Neural progenitor cell (in vitro differentiated cells): ENCODE measurements at regions not wholly inside any gene's neighbourhood (a gene's known extent, or its start where the extent isn't known, plus 50 kb on each side); places are given as distances from the start of the nearest gene placed in this dataset.

Source experiments
- DNase-seq: peaks from one replicate; pipeline ENCODE4 v3.0.0-alpha.2; 2016; ENCODE audit warnings: low spot score
- H2AFZ ChIP-seq: fragments of 200-600 bp; sonication (generic); replicated peaks from 2 replicates; pipeline ENCODE4 v1.6.1; 2016; ENCODE audit warnings: antibody characterized with exemption
- H3F3A ChIP-seq: fragments of 200-600 bp; sonication (generic); 2 replicates; pipeline ENCODE4 v1.6.1; 2016; ENCODE audit warnings: antibody characterized with exemption, low read depth
- H3K27ac ChIP-seq: fragments of 200-600 bp; sonication (generic); 2 replicates; pipeline ENCODE4 v1.5.1; 2016; ENCODE audit warnings: mild to moderate bottlenecking
- H3K27me3 ChIP-seq: fragments of 200-600 bp; sonication (generic); 2 replicates; pipeline ENCODE4 v1.6.1; 2016; ENCODE audit warnings: mild to moderate bottlenecking, moderate library complexity
- H3K36me3 ChIP-seq: fragments of 200-600 bp; sonication (generic); 2 replicates; pipeline ENCODE4 v1.5.1; 2016
- H3K4me1 ChIP-seq: fragments of 200-600 bp; sonication (generic); 2 replicates; pipeline ENCODE4 v1.6.1; 2016; ENCODE audit warnings: mixed run types
- H3K4me2 ChIP-seq: fragments of 200-600 bp; sonication (generic); 2 replicates; pipeline ENCODE4 v1.6.1; 2016
- H3K4me3 ChIP-seq: fragments of 200-600 bp; sonication (generic); 2 replicates; pipeline ENCODE4 v1.5.1; 2016
- H3K79me2 ChIP-seq: fragments of 200-600 bp; sonication (generic); 2 replicates; pipeline ENCODE4 v1.6.1; 2016; ENCODE audit warnings: low read depth
- H3K9ac ChIP-seq: fragments of 200-600 bp; sonication (generic); 2 replicates; pipeline ENCODE4 v1.6.1; 2016
- H3K9me3 ChIP-seq: fragments of 200-600 bp; sonication (generic); 2 replicates; pipeline ENCODE4 v1.5.1; 2016; ENCODE audit warnings: low read depth
- H4K20me1 ChIP-seq: fragments of 200-600 bp; sonication (generic); 2 replicates; pipeline ENCODE4 v1.6.1; 2016; ENCODE audit warnings: low read depth
- H3K27ac Mint-ChIP-seq: 3 replicates; pipeline ENCODE4 v1.8.0; 2021; ENCODE audit warnings: mixed read lengths
- H3K27me3 Mint-ChIP-seq: 2 replicates; pipeline ENCODE4 v1.8.0; 2022; ENCODE audit warnings: low read depth, mild to moderate bottlenecking, inconsistent platforms, moderate library complexity, mixed read lengths; ENCODE audit not compliant: insufficient read depth
- H3K36me3 Mint-ChIP-seq: 3 replicates; pipeline ENCODE4 v1.8.0; 2021; ENCODE audit warnings: mixed read lengths
- H3K4me1 Mint-ChIP-seq: 3 replicates; pipeline ENCODE4 v1.8.0; 2021; ENCODE audit warnings: mixed read lengths
- H3K4me3 Mint-ChIP-seq: 3 replicates; pipeline ENCODE4 v1.8.0; 2021; ENCODE audit warnings: mild to moderate bottlenecking, moderate library complexity, mixed read lengths
- H3K9me3 Mint-ChIP-seq: 3 replicates; pipeline ENCODE4 v1.8.0; 2020; ENCODE audit warnings: mixed read lengths
- CTCF ChIP-seq: fragments of 200-600 bp; sonication (generic); IDR thresholded peaks from 2 replicates; pipeline ENCODE4 v1.5.1; 2017; ENCODE audit warnings: antibody characterized with exemption, mild to moderate bottlenecking
- EZH2 ChIP-seq: fragments of 200-600 bp; sonication (generic); IDR thresholded peaks from 2 replicates; pipeline ENCODE4 v1.6.1; 2017; ENCODE audit warnings: antibody characterized with exemption, mild to moderate bottlenecking, moderate library complexity
- EZH2phosphoT487 ChIP-seq: fragments of 200-600 bp; sonication (generic); IDR thresholded peaks from 2 replicates; pipeline ENCODE4 v1.6.1; 2017; ENCODE audit warnings: antibody characterized with exemption

GRCh38 chr2:157192445-157193423, 64.8 kb upstream of the GALNT5 start:
- no peaks in the 10 kb centered on the region for H3K9me3 ChIP-seq
- no peaks in the 10 kb centered on the region for H3K36me3 ChIP-seq
- H2AFZ ChIP-seq = no peak overlapping the region
- H3K27ac Mint-ChIP-seq = no peak overlapping the region
- no peak overlapping the region for H3K4me3 ChIP-seq
- H3K36me3 Mint-ChIP-seq = no peaks in the 10 kb centered on the region
- no peaks in the 10 kb centered on the region for H3K27me3 ChIP-seq
- no peak overlapping the region for H3K4me2 ChIP-seq
- no peak overlapping the region for H3K27ac ChIP-seq
- no peak overlapping the region for H3K4me3 Mint-ChIP-seq
- no peak for DNase-seq
- no peaks in the 10 kb centered on the region for H3K9me3 Mint-ChIP-seq
- peaks cover 11% of the 10 kb centered on the region for H3K4me1 Mint-ChIP-seq
- H3F3A ChIP-seq = no peaks in the 10 kb centered on the region
- H3K27me3 Mint-ChIP-seq = no peaks in the 10 kb centered on the region
- no peak for TF ChIP-seq CTCF
- no peak for TF ChIP-seq EZH2
- TF ChIP-seq EZH2phosphoT487 = no peak
- H3K4me1 ChIP-seq = no peaks in the 10 kb centered on the region
- no peak overlapping the region for H3K9ac ChIP-seq
- no peaks in the 10 kb centered on the region for H4K20me1 ChIP-seq
- H3K79me2 ChIP-seq = no peaks in the 10 kb centered on the region

GRCh38 chr2:157193461-157193860, 64.0 kb upstream of the GALNT5 start:
- no peak overlapping the region for H3K4me3 Mint-ChIP-seq
- H3K27me3 Mint-ChIP-seq = no peaks in the 10 kb centered on the region
- no peaks in the 10 kb centered on the region for H4K20me1 ChIP-seq
- H3K27me3 ChIP-seq = no peaks in the 10 kb centered on the region
- no peaks in the 10 kb centered on the region for H3K36me3 ChIP-seq
- H3K4me1 Mint-ChIP-seq = peaks cover 11% of the 10 kb centered on the region
- no peaks in the 10 kb centered on the region for H3F3A ChIP-seq
- DNase-seq = no peak
- no peak overlapping the region for H3K4me2 ChIP-seq
- no peaks in the 10 kb centered on the region for H3K4me1 ChIP-seq
- no peak overlapping the region for H3K9ac ChIP-seq
- H2AFZ ChIP-seq = no peak overlapping the region
- H3K79me2 ChIP-seq = no peaks in the 10 kb centered on the region
- H3K27ac ChIP-seq = no peak overlapping the region
- no peaks in the 10 kb centered on the region for H3K36me3 Mint-ChIP-seq
- H3K27ac Mint-ChIP-seq = no peak overlapping the region
- no peaks in the 10 kb centered on the region for H3K9me3 Mint-ChIP-seq
- H3K4me3 ChIP-seq = no peak overlapping the region
- TF ChIP-seq EZH2phosphoT487 (no peak), EZH2 (no peak), CTCF (no peak)
- no peaks in the 10 kb centered on the region for H3K9me3 ChIP-seq

GRCh38 chr2:157194097-157194688, 63.3 kb upstream of the GALNT5 start:
- Mint-ChIP-seq H3K4me1 (peaks cover 11% of the 10 kb centered on the region), H3K36me3 (no peaks in the 10 kb centered on the region), H3K4me3 (no peak overlapping the region), H3K27me3 (no peaks in the 10 kb centered on the region), H3K27ac (no peak overlapping the region), H3K9me3 (no peaks in the 10 kb centered on the region)
- Histone ChIP-seq H4K20me1 (no peaks in the 10 kb centered on the region), H3K9ac (no peak overlapping the region), H3F3A (no peaks in the 10 kb centered on the region), H3K4me1 (no peaks in the 10 kb centered on the region), H3K27ac (no peak overlapping the region), H3K27me3 (no peaks in the 10 kb centered on the region), H3K9me3 (no peaks in the 10 kb centered on the region), H3K79me2 (no peaks in the 10 kb centered on the region), H3K4me2 (no peak overlapping the region), H3K36me3 (no peaks in the 10 kb centered on the region), H3K4me3 (no peak overlapping the region), H2AFZ (no peak overlapping the region)
- DNase-seq = peak; percentile 60
- no peak for TF ChIP-seq EZH2phosphoT487
- TF ChIP-seq CTCF = peak; percentile 83
